Cerebellar cortex (tissue), 1 donor: ENCODE measurements at regions not wholly inside any gene's neighbourhood (a gene's known extent, or its start where the extent isn't known, plus 50 kb on each side); places are given as distances from the start of the nearest gene placed in this dataset.

ENCODE experiments used
- DNase-seq: peaks from one replicate; pipeline ENCODE4 v3.0.0-alpha.2; 2015; ENCODE audit warnings: low spot score

GRCh38 chr1:90780981-90781380 lies 63.9 kb upstream of the BARHL2 start:
- DNase-seq: no peak

DNA sequence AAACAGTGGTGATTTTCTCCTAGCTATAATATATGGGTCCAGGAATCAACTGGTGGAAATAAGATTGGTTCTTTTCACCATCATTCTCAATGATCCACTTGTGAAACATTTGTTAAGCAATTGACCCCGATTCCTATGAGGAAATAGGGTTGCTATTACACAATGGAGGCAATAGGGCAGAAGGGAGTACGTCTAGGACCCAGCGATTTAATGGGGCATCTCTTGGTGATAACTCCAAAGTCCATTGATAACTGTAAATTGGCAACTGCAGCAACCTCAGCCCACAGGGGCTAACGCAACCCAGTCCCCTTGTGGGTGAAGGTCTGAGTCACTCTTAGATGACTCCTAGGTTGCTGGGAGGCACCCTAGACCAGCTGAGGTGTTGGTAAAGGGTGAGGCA lies 62.5 kb upstream of the BARHL2 start:
- DNase-seq: no peak

GRCh38 chr1:90778486-90778885 lies 61.4 kb upstream of the BARHL2 start:
- no peak for DNase-seq

DNA sequence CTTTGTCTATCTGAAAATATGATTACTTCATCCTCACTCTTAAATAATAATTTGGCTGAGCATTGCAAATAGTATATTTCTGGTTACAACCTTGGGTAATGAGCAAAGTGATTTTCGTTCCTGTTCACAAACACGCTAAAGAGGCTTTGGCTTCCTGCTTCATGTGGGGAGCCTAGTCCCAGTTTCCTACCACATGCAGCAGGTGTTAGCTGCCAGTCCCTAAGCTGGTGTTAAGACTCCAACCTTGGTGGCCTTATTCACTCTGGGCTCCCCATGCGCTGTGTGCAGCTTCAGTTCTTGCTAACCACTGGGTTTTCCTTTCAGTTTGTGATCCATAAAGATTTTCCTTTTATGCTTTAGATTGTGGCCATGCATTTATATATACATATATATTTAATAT lies 56.7 kb upstream of the BARHL2 start:
- DNase-seq: no peak

- no peak for DNase-seq
Measured at GRCh38 chr1:90768826-90769225, 51.7 kb upstream of the BARHL2 start.

- no peak for DNase-seq
Measured at GRCh38 chr1:90768098-90768497, 51.0 kb upstream of the BARHL2 start.
